ENCODE measurements at regions not wholly inside any gene's neighbourhood (a gene's known extent, or its start where the extent isn't known, plus 50 kb on each side); places are given as distances from the start of the nearest gene placed in this dataset.
"Not testable (repeated sequence)": the region's sequence is repeated elsewhere in the genome, so short reads cannot be mapped to it uniquely, and the experiment has no call there.

DNA sequence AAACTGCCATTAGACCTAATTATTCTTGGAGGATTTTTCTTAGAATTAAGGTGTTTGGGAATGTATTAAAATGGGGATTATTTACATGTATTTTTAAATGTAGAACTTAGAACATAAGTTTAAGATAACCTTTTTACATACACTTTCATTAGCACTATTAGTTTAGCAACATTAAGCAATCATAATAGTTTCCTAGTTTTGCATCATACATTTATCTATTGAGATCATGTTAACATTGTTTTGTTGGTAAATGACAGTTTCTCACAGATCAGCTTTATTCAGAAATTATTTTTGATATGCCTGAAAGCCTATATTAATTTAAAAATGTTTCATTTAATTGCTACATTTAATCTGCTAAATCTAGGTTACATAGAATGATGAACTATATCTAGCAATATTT, 189.7 kb upstream of the PPP1R3A start:
- no peak for DNase-seq

- DNase-seq: no peak
These were observed 188.7 kb upstream of the PPP1R3A start for GRCh38 chr7:114107522-114107921.

DNA sequence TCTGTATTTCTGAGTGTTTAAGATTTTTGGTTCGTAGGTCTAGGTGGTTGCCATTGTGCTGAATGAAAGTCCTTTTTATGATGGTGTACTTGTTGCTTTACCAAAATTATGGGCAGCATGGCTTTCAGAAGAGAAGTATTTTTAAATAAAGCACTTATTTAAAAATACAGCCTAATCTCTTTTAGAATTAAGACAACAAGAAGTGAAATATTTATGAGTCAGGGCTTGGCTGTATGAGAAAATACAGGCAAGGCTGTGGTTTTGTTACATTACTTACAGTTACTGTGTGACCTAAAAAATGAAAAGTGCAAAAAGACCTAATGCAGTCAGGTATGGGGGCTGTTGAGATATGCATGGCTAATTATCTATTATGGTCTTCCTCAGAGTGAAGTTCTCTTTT, 185.2 kb upstream of the PPP1R3A start:
- no peak for DNase-seq

- no peak for DNase-seq
These were observed 184.2 kb upstream of the PPP1R3A start for GRCh38 chr7:114102996-114103395.

- no peak for DNase-seq
These were observed 183.3 kb upstream of the PPP1R3A start for GRCh38 chr7:114102131-114102530.

GRCh38 chr7:114100810-114101209, 182.0 kb upstream of the PPP1R3A start:
- no peak for DNase-seq

DNA sequence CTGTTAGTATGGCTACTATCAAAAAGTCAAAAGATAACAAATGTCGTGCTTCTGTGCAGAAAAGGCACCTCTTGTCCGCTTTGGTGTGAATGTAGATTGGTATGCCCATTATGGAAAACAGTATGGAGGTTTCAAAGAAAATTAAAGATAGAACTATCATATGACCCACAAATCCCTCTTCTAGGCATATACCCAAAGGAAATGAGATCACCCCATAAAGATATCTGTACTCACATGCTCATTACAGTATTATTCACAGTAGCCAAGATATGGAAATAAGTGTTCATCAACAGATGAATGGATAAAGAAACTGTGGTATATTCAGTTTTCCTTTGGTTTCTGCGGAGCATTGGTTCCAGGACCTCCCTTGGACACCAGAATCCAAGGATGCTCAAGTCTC, 180.5 kb upstream of the PPP1R3A start:
- no peak for DNase-seq

- no peak for DNase-seq
These were observed 177.1 kb upstream of the PPP1R3A start for GRCh38 chr7:114095885-114096284.

GRCh38 chr7:114088470-114088940, 169.7 kb upstream of the PPP1R3A start:
- no peak for DNase-seq

- DNase-seq: no peak
These were observed 169.1 kb upstream of the PPP1R3A start for GRCh38 chr7:114087653-114088469.

DNA sequence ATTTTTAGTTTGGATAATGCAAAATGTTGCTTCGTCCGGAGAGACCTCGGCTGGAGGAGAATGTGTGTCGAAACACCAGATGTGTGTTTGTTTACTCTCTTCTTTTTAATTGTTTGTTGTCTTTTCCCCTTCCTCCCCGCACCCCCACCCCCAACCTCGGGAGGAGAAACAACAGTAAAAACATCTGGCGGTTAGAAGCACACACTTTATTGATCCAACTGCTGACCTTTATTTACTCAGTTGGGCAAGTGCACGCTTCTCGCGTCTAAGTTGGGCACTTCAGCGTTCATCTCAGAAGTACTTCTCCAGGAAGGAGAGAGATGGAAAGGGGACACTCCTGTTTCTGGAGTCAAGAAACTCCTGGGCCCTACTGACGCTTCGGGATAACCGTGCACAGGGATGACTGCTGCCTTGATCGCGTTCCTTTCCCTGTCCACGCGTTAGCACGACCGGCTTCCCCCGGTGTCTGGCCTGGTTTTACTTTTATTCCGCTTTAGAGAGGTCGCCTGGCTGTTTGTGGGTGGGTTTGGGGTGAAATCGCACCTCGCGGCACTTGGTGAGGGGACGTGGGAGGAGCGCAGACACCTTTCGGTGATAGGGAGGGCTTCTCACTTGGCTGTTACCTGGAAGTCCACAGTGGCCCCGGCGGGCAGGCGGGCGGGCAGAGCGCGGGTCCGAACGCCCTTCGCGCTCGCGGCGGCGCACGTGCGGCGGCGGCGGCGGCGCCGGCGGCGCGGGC, 168.3 kb upstream of the PPP1R3A start:
- DNase-seq: no peak

- no peak for DNase-seq
These were observed 167.7 kb upstream of the PPP1R3A start for GRCh38 chr7:114086537-114086913.

DNA sequence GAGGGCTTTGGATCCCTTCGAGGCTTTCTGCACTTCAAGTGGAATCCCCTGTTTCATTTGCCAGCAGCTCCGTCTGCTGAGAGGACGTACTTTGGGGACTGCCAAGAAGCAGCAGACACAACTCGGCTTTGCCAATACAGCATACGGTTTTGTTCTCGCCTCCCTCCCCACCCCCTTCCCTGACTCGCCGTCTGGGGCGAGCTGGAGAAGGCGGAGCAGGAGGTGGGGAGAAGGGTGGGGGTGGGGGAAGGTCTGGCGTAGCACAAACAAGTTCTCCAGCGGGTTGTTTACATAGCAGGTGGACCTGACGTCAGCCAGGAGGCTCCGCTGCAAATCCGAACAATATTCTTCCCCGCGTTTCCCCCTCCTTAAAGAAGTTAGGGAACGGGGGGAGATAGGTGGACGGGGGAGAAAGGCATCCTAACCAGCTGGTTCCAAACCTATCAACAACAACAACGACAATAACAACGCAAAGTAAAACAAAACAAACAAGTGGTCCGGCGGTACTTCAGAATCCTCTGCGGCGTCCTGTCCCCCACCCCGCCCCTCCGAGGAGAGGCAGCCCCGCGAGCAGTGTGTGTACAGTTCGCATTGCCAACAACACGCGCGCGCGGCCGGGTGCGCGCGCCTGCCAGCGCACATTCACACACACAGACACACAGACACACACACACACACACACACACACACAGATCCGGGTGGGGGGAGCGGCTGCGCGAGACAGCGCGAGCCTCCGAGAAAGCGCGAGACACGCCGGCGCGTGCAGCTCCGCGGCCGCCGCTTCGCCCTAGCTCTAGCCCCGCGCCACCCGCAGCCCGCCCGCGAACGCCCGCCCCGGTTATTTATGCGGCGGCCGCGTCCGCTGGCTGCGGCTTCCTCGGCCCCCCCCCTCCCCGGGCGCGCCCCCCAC, 167.0 kb upstream of the PPP1R3A start:
- DNase-seq: peak; percentile 18

- DNase-seq: no peak
These were observed 166.4 kb upstream of the PPP1R3A start for GRCh38 chr7:114085313-114085591.

GRCh38 chr7:114084472-114085312, 165.9 kb upstream of the PPP1R3A start:
- no peak for DNase-seq

DNA sequence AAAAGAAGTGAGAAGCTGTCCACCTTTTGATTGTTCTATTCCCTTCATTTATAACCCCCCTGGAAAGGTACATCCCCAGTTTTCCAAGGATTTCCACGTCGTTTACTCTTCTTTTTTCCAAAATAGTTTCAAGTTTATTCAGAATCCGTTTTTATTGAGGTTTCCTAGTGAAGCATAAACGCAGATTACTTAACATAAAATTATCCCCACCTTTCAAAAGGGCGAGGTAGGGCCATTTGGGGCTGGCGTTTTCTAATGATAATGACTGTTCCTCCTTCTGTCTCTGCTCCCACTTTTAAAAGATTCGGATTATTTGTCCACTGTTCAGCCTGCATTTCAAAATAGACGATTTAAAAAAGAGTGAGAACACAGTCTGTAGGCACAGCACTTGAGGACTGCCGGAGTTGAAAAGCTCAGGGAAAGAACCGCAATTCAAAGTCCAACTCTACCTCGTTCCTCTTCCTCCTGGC, 165.2 kb upstream of the PPP1R3A start:
- DNase-seq: no peak

DNA sequence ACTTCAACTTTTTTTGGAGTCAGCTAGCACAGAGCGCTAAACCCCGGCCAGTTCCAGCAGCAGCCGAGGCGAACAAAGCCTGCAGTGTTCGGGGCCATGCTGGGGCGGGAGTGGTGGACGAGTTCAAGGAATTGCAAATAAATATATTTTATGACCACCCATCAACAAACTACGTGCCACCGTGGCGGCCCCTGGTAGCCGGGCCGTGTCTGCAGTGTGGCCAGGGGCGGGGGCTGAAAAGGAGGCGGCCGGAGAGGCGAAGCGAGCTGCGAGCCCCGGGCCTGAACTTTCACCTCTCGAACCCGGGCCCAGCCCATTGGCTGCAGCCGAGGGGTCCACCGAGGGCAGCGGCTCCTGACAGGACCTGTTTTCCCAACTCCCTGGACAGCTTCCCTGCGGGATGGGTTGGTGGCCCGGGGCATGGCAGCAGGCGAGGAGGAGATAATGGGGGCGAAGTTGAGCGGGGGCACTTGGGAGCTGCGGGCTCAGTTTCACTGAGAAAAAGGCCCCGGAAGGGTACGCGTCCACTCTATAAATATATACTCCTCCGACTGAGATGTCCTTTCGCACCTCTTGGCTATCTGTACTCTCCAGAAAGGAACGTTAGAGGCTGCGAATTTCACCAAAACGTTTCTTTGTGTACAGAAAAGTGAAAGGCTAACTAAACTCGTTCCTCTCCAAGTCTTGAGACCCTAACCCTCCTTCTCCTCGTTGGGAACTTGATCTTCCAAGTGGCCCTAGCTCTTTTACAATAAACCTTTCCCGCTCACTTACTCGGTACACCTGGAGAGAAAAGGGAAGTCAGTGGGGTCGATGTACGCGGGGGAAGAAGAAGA, 164.6 kb upstream of the PPP1R3A start:
- no peak for DNase-seq

DNA sequence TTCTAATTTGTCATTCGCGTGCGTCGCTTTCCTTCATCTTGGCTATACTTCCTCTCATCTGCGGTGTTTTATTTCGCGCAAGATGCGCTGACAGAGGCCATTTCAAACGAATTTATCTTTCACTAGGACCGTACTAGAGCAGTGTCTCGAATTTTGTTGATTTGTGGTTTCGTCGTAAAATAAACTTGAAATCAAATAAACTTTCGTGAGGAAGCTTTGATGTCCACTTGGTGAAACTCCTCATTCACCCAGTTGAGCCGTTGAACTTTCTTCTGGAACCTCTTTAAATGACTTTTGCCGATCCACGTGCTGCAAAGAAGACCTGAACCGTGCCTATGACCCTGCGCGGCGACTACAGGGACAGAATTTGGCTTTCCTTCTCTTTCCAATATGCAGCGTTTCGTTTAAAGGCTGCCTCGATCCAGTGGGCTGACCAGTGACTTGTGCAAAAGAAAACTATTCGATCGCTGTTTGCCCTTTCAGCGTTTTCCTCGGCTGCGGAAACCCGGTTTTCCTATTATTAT, 163.9 kb upstream of the PPP1R3A start:
- DNase-seq: no peak

GRCh38 chr7:114081606-114082425, 163.0 kb upstream of the PPP1R3A start:
- no peak for DNase-seq

DNA sequence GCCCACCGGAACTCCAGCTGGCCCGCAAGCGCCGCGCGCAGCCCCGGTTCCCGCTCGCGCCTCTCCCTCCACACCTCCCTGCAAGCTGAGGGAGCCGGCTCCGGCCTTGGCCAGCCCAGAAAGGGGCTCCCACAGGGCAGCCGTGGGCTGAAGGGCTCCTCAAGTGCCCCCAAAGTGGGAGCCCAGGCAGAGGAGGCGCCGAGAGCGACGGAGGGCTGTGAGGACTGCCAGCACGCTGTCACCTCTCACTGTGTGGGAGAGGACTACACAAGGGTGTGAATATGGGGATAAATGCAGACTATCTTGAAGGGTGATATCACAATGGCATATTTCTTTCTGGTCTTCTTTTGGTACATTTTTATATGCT, 158.3 kb upstream of the PPP1R3A start:
- DNase-seq: not testable (repeated sequence)

Measured in amniotic stem cell (primary cell).